ENCODE measurements at regions not wholly inside any gene's neighbourhood (a gene's known extent, or its start where the extent isn't known, plus 50 kb on each side); places are given as distances from the start of the nearest gene placed in this dataset.
"Not testable (repeated sequence)": the region's sequence is repeated elsewhere in the genome, so short reads cannot be mapped to it uniquely, and the experiment has no call there.

GRCh38 chr18:51522338-51522737 is 324.9 kb upstream of the MEX3C start:
- DNase-seq (ENCODE audit: low read depth in 2 of 2) = no peak

- peak; percentile 1 for DNase-seq (ENCODE audit: low read depth in 2 of 2)
These were observed 325.3 kb upstream of the MEX3C start for GRCh38 chr18:51522821-51523220.

- DNase-seq (ENCODE audit: low read depth in 2 of 2) = no peak
These were observed 326.2 kb upstream of the MEX3C start for GRCh38 chr18:51523671-51524070.

- no peak for DNase-seq (ENCODE audit: low read depth in 2 of 2)
These were observed 328.2 kb upstream of the MEX3C start for GRCh38 chr18:51525453-51526225.

GRCh38 chr18:51527826-51528225 is 330.3 kb upstream of the MEX3C start:
- DNase-seq (ENCODE audit: low read depth in 2 of 2) = no peak

- no peak for DNase-seq (ENCODE audit: low read depth in 2 of 2)
These were observed 334.0 kb upstream of the MEX3C start for GRCh38 chr18:51531501-51531900.

- DNase-seq (ENCODE audit: low read depth in 2 of 2) = no peak
These were observed 340.0 kb upstream of the MEX3C start for GRCh38 chr18:51537487-51537886.

GRCh38 chr18:51540562-51540961 is 343.1 kb upstream of the MEX3C start:
- no peak for DNase-seq (ENCODE audit: low read depth in 2 of 2)

GRCh38 chr18:51541230-51541629 is 343.7 kb upstream of the MEX3C start:
- DNase-seq (ENCODE audit: low read depth in 2 of 2) = no peak

GRCh38 chr18:51543658-51544155 is 346.2 kb upstream of the MEX3C start:
- DNase-seq (ENCODE audit: low read depth in 2 of 2) = no peak

GRCh38 chr18:51545446-51545845 is 348.0 kb upstream of the MEX3C start:
- no peak for DNase-seq (ENCODE audit: low read depth in 2 of 2)

- no peak for DNase-seq (ENCODE audit: low read depth in 2 of 2)
These were observed 361.9 kb upstream of the MEX3C start for GRCh38 chr18:51559198-51559901.

- no peak for DNase-seq (ENCODE audit: low read depth in 2 of 2)
These were observed 362.4 kb upstream of the MEX3C start for GRCh38 chr18:51559902-51560287.

- no peak for DNase-seq (ENCODE audit: low read depth in 2 of 2)
These were observed 364.3 kb upstream of the MEX3C start for GRCh38 chr18:51561821-51562220.

GRCh38 chr18:51562866-51563265 is 365.4 kb upstream of the MEX3C start:
- DNase-seq (ENCODE audit: low read depth in 2 of 2) = no peak

- DNase-seq (ENCODE audit: low read depth in 2 of 2) = no peak
These were observed 365.9 kb upstream of the MEX3C start for GRCh38 chr18:51563396-51563795.

GRCh38 chr18:51568151-51568550 is 370.7 kb upstream of the MEX3C start:
- DNase-seq (ENCODE audit: low read depth in 2 of 2) = no peak

- no peak for DNase-seq (ENCODE audit: low read depth in 2 of 2)
These were observed 371.7 kb upstream of the MEX3C start for GRCh38 chr18:51569153-51569552.

GRCh38 chr18:51569561-51569960 is 372.1 kb upstream of the MEX3C start:
- DNase-seq (ENCODE audit: low read depth in 2 of 2) = no peak

GRCh38 chr18:51570071-51570470 is 372.6 kb upstream of the MEX3C start:
- DNase-seq (ENCODE audit: low read depth in 2 of 2) = not testable (repeated sequence)

GRCh38 chr18:51573886-51574285 is 376.4 kb upstream of the MEX3C start:
- not testable (repeated sequence) for DNase-seq (ENCODE audit: low read depth in 2 of 2)

GRCh38 chr18:51575171-51575570 is 377.7 kb upstream of the MEX3C start:
- no peak for DNase-seq (ENCODE audit: low read depth in 2 of 2)

GRCh38 chr18:51578406-51578980 is 381.0 kb upstream of the MEX3C start:
- DNase-seq (ENCODE audit: low read depth in 2 of 2) = no peak

Measured in fibroblast of skin of left quadriceps (primary cell).